Suprapubic skin (tissue), 4 donors: ENCODE measurements at regions not wholly inside any gene's neighbourhood (a gene's known extent, or its start where the extent isn't known, plus 50 kb on each side); places are given as distances from the start of the nearest gene placed in this dataset.

ENCODE experiments used
- DNase-seq, 2 donors: peaks; one replicate each; pipeline ENCODE4 v3.0.0-alpha.2; 2019; ENCODE audit warnings: low spot score in 2 of 2
- H3K27ac ChIP-seq: fragments of 200-600 bp; sonication (generic); one replicate; pipeline ENCODE4 v1.5.1; 2019
- H3K27me3 ChIP-seq: fragments of 200-600 bp; sonication (generic); one replicate; pipeline ENCODE4 v1.5.1; 2019
- H3K36me3 ChIP-seq: fragments of 200-600 bp; sonication (generic); one replicate; pipeline ENCODE4 v1.5.1; 2019
- H3K4me1 ChIP-seq: fragments of 200-600 bp; sonication (generic); one replicate; pipeline ENCODE4 v1.5.1; 2019
- H3K4me3 ChIP-seq: fragments of 200-600 bp; sonication (generic); one replicate; pipeline ENCODE4 v1.5.1; 2019; ENCODE audit warnings: mild to moderate bottlenecking
- H3K9me3 ChIP-seq: fragments of 200-600 bp; sonication (generic); one replicate; pipeline ENCODE4 v1.5.1; 2019
- CTCF ChIP-seq, 2 donors: fragments of 200-600 bp in 1 of 2; fragments of 450-650 bp in 1 of 2; sonication (generic) in 1 of 2; IDR thresholded peaks; one replicate each; pipeline ENCODE4 v1.5.1; 2016 to 2019; ENCODE audit warnings: antibody characterized with exemption in 2 of 2, mild to moderate bottlenecking in 1 of 2, moderate library complexity in 1 of 2
- EP300 ChIP-seq: sonication (generic); formaldehyde crosslinking; IDR thresholded peaks from one replicate; pipeline ENCODE4 v1.6.1; 2017; ENCODE audit warnings: antibody characterized with exemption
- POLR2A ChIP-seq, 2 donors: fragments of 450-650 bp; IDR thresholded peaks; one replicate each; pipeline ENCODE4 v1.6.1; 2017; ENCODE audit warnings: antibody characterized with exemption in 2 of 2, mild to moderate bottlenecking in 2 of 2, moderate library complexity in 2 of 2
- POLR2AphosphoS5 ChIP-seq, 3 donors: sonication (generic); formaldehyde crosslinking; IDR thresholded peaks; one replicate each; pipeline ENCODE4 v1.6.1; 2017; ENCODE audit warnings: antibody characterized with exemption in 3 of 3
- WGBS: methylation state at CpG from one replicate; pipeline ENCODE4 v1.1.5; 2018; 5-methylcytosine and 5-hydroxymethylcytosine counted together

GRCh38 chr13:74841651-74842050, 640.3 kb downstream of the TBC1D4 start:
- Histone ChIP-seq H3K36me3 (no peaks in the 10 kb centered on the region), H3K27me3 (no peaks in the 10 kb centered on the region), H3K4me3 (no peak overlapping the region), H3K27ac (no peak overlapping the region), H3K4me1 (no peaks in the 10 kb centered on the region), H3K9me3 (no peaks in the 10 kb centered on the region)
- 94% methylated on average over 4 of the region's 4 CpGs for WGBS
- TF ChIP-seq CTCF (IDR thresholded peaks at IDR 0.05) (no peak), EP300 (no peak), POLR2AphosphoS5 (IDR thresholded peaks at IDR 0.05) (no peak), POLR2A (IDR thresholded peaks at IDR 0.05) (no peak)
- no peak for DNase-seq

GRCh38 chr13:74841123-74841522, 640.8 kb downstream of the TBC1D4 start:
- 91% methylated on average over 2 of the region's 2 CpGs for WGBS
- no peaks in the 10 kb centered on the region for H3K9me3 ChIP-seq
- no peak overlapping the region for H3K4me3 ChIP-seq
- H3K27me3 ChIP-seq = no peaks in the 10 kb centered on the region
- no peak overlapping the region for H3K27ac ChIP-seq
- no peaks in the 10 kb centered on the region for H3K4me1 ChIP-seq
- no peak for TF ChIP-seq EP300
- TF ChIP-seq CTCF (IDR thresholded peaks at IDR 0.05) = no peak
- TF ChIP-seq POLR2AphosphoS5 (IDR thresholded peaks at IDR 0.05) = no peak
- no peak for TF ChIP-seq POLR2A (IDR thresholded peaks at IDR 0.05)
- no peaks in the 10 kb centered on the region for H3K36me3 ChIP-seq
- no peak for DNase-seq

GRCh38 chr13:74839656-74840055, 642.3 kb downstream of the TBC1D4 start:
- H3K4me1 ChIP-seq = no peaks in the 10 kb centered on the region
- no peak for TF ChIP-seq POLR2AphosphoS5 (IDR thresholded peaks at IDR 0.05)
- no peak for TF ChIP-seq CTCF (IDR thresholded peaks at IDR 0.05)
- TF ChIP-seq POLR2A (IDR thresholded peaks at IDR 0.05) = no peak
- no peak for TF ChIP-seq EP300
- no peak overlapping the region for H3K4me3 ChIP-seq
- no peaks in the 10 kb centered on the region for H3K9me3 ChIP-seq
- no peaks in the 10 kb centered on the region for H3K36me3 ChIP-seq
- H3K27me3 ChIP-seq = no peaks in the 10 kb centered on the region
- DNase-seq = no peak
- no peak overlapping the region for H3K27ac ChIP-seq

- Histone ChIP-seq H3K36me3 (no peaks in the 10 kb centered on the region), H3K4me1 (no peaks in the 10 kb centered on the region), H3K4me3 (no peak overlapping the region), H3K27me3 (no peaks in the 10 kb centered on the region), H3K9me3 (no peaks in the 10 kb centered on the region), H3K27ac (no peak overlapping the region)
- TF ChIP-seq EP300 (no peak), POLR2A (IDR thresholded peaks at IDR 0.05) (no peak), POLR2AphosphoS5 (IDR thresholded peaks at IDR 0.05) (no peak), CTCF (IDR thresholded peaks at IDR 0.05) (no peak)
- WGBS = 83% methylated on average over 5 of the region's 5 CpGs
- DNase-seq = no peak
These were observed 643.9 kb downstream of the TBC1D4 start for GRCh38 chr13:74838096-74838495.

- no peaks in the 10 kb centered on the region for H3K9me3 ChIP-seq
- no peak for DNase-seq
- no peaks in the 10 kb centered on the region for H3K4me1 ChIP-seq
- H3K27ac ChIP-seq = no peak overlapping the region
- H3K36me3 ChIP-seq = no peaks in the 10 kb centered on the region
- no peak overlapping the region for H3K4me3 ChIP-seq
- H3K27me3 ChIP-seq = no peaks in the 10 kb centered on the region
- no peak for TF ChIP-seq CTCF (IDR thresholded peaks at IDR 0.05)
- TF ChIP-seq POLR2AphosphoS5 (IDR thresholded peaks at IDR 0.05) = no peak
- TF ChIP-seq POLR2A (IDR thresholded peaks at IDR 0.05) = no peak
- TF ChIP-seq EP300 = no peak
- WGBS = 88% methylated on average over 1 of the region's 1 CpG
These were observed 645.3 kb downstream of the TBC1D4 start for GRCh38 chr13:74836628-74837027.
